Activated CD8-positive, alpha-beta memory T cell treated with anti-CD3 and anti-CD28 coated beads for 36 hours (primary cell): ENCODE measurements at regions not wholly inside any gene's neighbourhood (a gene's known extent, or its start where the extent isn't known, plus 50 kb on each side); places are given as distances from the start of the nearest gene placed in this dataset.
"Not testable (repeated sequence)": the region's sequence is repeated elsewhere in the genome, so short reads cannot be mapped to it uniquely, and the experiment has no call there.

Experiments
- CTCF ChIA-PET: fragments of 350-600 bp; sonication (Branson Sonifier 250); formaldehyde crosslinking; loops from one replicate; lab custom pipeline; 2021; ENCODE audit warnings: antibody characterized with exemption; lab: Charles Lee
- POLR2A ChIA-PET: fragments of 350-600 bp; sonication (Branson Sonifier 250); formaldehyde crosslinking; loops from one replicate; lab custom pipeline; 2021; ENCODE audit warnings: antibody characterized with exemption; lab: Charles Lee

DNA sequence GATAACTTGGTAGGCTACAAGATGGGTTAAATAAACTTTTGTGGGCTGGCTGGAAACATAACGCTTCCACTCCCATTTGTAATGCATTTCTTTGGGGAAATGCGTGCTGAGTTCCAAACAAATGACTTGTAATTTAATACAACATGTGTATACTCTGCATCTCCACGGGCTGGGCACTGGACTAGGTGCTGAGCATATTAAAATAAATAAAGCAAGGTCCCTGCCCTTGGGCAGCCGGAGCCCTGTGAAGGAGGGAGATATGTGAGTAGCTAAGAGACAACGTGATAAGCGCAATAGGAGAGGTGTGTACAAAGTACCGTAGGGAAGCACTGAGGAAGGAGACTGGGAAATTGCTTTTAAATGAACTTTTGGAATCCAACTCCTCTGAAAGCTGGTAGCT is 147.2 kb upstream of the RBPJ start:
- POLR2A ChIA-PET: no interaction called here
- CTCF ChIA-PET: no interaction called here

GRCh38 chr4:26174027-26174426 is 146.8 kb upstream of the RBPJ start:
- POLR2A ChIA-PET: no interaction called here

GRCh38 chr4:26175006-26175786 is 145.6 kb upstream of the RBPJ start:
- ChIA-PET CTCF (no interaction called here), POLR2A (interaction anchor here (0.7 kb wide), 1 partner anchor 163 kb away, joined by 3 read pairs; no protein-coding TSS in a partner anchor)

More at GRCh38 chr4:26174027-26174426, 146.8 kb upstream of the RBPJ start:
- CTCF ChIA-PET: no interaction called here

DNA sequence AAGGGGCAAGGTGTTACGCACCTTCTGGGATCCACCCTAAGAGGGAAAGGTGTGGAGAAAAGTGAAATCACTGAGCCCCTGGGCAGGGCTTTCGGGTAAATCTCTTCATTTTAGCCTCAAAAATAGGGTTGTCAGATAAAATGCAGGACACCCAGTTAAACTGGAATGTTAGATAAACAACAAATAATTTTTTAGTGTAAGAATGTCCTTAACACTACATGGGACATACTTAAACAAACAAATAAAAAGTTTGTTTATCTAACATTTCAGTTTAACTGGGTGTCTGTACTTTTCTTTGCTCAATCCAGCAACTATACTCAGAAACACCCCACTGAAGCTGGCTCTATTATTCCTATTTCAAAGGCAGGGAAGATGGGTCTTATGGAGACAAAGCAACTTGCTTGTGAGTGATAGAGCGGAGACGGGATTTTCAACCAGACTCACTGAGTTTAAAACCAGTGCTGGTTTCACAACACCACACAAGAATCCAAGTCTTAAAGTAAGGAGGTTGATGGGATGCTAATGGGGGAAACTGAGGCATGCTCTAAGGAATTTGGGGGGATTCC is 144.8 kb upstream of the RBPJ start:
- ChIA-PET CTCF (no interaction called here), POLR2A (no interaction called here)

DNA sequence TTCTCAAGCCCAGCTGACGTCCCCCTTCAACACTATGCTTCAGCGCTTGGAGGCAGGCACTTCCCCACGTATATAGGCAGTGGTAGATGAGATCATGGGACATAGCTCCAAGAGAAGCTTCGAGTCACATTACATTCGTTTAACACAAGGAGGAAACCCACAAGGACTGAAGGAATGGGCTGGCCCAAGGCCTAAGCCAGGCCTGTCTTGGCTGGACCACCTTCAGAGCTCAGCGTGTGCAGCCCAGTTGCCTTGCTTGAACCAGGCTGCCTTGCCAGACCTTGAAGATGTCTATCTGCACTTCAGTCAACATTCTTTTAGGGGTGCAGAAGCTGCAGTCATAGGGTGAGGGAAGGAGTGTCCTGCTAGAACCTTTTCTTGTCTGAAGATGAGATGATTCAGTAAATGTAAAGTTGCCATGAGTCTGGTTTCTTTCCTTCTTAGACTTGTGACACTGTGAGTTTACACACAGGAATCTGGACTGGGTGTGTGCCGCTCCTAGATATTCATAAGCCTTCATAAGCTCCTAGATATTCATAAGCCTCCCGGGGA is 144.1 kb upstream of the RBPJ start:
- POLR2A ChIA-PET: no interaction called here

GRCh38 chr4:26178854-26179253 is 142.0 kb upstream of the RBPJ start:
- CTCF ChIA-PET: interaction anchor here (1.1 kb wide), 1 partner anchor 15 kb away, joined by 3 read pairs; no protein-coding TSS in a partner anchor
- POLR2A ChIA-PET: no interaction called here

More for the DNA sequence above, 144.1 kb upstream of the RBPJ start:
- CTCF ChIA-PET: interaction anchor here (1.1 kb wide), 1 partner anchor 43 kb away, joined by 3 read pairs; no protein-coding TSS in a partner anchor

DNA sequence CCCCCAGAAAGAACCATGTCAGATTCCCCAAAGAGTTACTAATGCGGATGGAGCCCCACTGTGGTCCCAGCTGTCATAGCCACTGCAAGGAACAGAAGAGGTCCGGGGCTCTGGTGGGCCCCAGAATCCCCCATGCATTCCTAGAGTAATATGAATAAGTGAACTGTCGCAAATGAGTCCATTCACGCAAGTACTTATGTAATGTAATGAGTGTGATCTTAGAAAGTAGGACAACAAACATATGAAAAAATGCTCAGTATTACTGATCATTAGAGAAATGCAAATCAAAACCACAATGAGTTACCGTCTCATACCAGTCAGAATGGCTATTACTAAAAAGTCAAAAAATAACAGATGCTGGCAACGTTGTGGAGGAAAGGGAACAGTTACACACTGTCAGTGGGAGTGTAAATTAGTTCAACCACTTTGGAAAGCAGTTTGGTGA is 141.5 kb upstream of the RBPJ start:
- POLR2A ChIA-PET: no interaction called here
- CTCF ChIA-PET: interaction anchor here (1.1 kb wide), 1 partner anchor 15 kb away, joined by 3 read pairs; no protein-coding TSS in a partner anchor

- ChIA-PET CTCF (interaction anchor here (1.2 to 1.3 kb wide), 2 partner anchors 13 to 194 kb away, joined by 3 read pairs; no protein-coding TSS in a partner anchor), POLR2A (interaction anchor here (0.6 kb wide), 2 partner anchors 116 to 137 kb away, joined by 4 read pairs; no protein-coding TSS in a partner anchor)
Observed at GRCh38 chr4:26181616-26182015, 139.2 kb upstream of the RBPJ start.

DNA sequence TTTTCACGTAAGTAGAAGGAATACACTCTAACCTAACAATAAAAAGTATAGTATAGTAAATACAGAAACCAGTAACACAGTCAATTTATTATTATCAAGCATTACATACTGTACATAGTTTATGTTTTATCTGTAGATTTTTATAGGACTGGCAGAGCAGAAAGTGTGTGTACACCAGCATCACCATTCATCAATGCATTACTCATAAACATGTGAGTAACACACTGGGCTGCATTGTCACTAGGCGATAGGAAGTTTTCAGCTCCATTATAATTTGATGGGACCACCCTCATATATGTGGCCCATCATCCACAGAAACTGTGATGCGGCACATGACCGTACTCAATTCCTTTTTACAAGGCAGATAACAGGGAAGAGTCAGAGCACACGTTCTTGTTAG is 137.8 kb upstream of the RBPJ start:
- ChIA-PET CTCF (no interaction called here), POLR2A (no interaction called here)

- CTCF ChIA-PET: no interaction called here
- POLR2A ChIA-PET: no interaction called here
Observed at GRCh38 chr4:26185436-26185835, 135.4 kb upstream of the RBPJ start.

DNA sequence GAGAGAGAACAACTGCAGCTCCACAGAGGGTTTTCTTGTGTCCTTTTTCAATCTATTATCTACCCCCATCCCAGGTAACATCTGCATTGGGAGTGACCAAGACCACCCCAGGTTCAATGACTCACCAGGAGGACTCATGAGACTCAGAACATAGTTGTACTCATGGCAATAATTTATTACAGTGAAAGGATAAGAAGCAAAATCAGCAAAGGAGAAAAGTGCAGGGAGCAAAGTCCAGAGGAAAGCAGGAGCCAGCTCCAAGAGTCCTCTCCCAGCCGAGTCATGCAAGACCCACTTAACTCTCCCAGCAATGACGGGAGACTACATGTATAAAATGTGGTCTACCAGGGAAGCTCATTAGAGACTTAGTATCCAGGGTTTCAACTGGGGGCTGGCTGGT is 129.5 kb upstream of the RBPJ start:
- CTCF ChIA-PET: no interaction called here

GRCh38 chr4:26192899-26193869 is 127.6 kb upstream of the RBPJ start:
- ChIA-PET POLR2A (interaction anchor here (0.8 kb wide), 1 partner anchor 126 kb away, joined by 6 read pairs; no protein-coding TSS in a partner anchor), CTCF (interaction anchor here (0.5 to 1.3 kb wide), 5 partner anchors 14 to 814 kb away, joined by 3 read pairs; no protein-coding TSS in a partner anchor)

More for the DNA sequence above, 129.5 kb upstream of the RBPJ start:
- POLR2A ChIA-PET: no interaction called here

DNA sequence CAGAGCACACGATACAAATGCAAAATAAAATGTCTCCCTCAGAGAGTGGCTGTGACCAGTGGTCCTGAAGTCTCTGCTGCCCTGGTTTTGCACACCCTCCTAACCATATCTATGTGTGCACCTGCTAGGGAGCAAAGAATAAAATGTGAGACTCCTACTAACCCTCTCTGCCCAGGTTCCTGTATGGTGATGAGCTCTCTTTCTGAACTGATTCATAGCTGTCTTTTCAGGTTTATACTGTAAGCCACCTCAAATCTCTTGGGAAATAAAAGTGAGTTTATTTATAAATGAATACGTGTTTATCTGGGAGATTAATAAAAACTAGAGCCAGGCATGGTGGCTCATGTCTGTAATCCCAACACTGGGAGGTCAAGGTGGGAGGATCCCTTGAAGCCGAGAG is 126.0 kb upstream of the RBPJ start:
- ChIA-PET POLR2A (interaction anchor here (1.4 kb wide), 1 partner anchor 125 kb away, joined by 8 read pairs; no protein-coding TSS in a partner anchor), CTCF (interaction anchor here (0.6 to 1.5 kb wide), 4 partner anchors 13 to 135 kb away, joined by 3 to 5 read pairs (median 3); no protein-coding TSS in a partner anchor)

DNA sequence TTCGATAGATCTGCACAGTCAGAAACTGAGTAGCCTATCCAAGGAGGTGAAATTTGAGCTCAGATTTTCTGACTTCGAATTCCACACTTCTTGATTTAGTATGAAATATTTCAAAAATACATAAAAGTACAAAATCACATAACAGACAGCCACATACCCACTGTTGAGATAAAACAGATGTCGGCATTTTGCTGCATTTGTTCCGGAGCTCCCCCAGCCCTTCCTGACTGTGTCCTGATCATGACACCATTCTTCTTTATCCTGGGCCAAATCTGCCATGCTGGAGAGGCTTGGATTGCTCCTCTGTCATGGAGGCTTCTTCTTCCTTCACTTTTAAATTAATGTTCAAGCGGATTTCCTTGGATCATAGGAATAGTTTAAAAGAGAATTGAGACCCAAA is 124.2 kb upstream of the RBPJ start:
- POLR2A ChIA-PET: interaction anchor here (0.9 kb wide), 1 partner anchor 123 kb away, joined by 11 read pairs; no protein-coding TSS in a partner anchor
- CTCF ChIA-PET: interaction anchor here (1.2 kb wide), 1 partner anchor 73 kb away, joined by 4 read pairs; no protein-coding TSS in a partner anchor

DNA sequence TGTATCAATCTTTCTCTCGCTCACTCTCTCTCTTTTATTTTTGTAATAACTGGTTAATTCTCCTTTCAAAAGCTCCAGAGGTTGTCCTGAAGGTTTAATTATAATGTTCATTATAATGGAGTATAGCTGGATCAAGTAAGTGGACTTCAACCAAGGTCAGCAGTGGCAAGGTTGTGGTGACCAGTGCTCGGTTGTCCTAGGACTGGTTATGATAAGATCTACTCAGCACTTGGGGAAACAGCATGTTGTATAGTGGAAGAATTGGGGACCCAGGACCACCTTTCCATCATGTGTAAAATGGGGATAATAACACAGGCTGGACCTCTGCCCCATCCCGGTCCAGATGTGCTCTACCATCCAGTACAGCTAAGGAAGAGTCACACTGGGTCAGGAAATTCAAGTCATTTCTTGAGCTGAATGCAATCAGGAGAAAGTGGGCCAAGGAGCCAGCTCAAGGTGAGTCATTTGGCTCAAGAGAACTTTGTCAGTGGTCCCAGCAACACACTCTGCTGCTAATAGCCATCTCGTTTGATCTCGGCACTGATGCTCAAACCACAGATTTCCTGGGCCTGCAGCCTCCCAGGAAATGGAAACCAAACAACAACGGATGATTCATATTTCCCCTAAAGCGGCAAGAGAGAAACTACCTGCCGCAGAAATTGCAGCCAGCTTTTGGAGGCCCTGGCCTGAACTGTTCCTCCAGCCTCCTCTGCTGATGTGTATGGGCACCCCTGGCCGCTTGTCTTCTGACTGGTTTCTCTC is 123.6 kb upstream of the RBPJ start:
- ChIA-PET POLR2A (interaction anchor here (0.9 kb wide), 1 partner anchor 122 kb away, joined by 11 read pairs; no protein-coding TSS in a partner anchor), CTCF (interaction anchor here (1.2 kb wide), 1 partner anchor 74 kb away, joined by 4 read pairs; no protein-coding TSS in a partner anchor)

DNA sequence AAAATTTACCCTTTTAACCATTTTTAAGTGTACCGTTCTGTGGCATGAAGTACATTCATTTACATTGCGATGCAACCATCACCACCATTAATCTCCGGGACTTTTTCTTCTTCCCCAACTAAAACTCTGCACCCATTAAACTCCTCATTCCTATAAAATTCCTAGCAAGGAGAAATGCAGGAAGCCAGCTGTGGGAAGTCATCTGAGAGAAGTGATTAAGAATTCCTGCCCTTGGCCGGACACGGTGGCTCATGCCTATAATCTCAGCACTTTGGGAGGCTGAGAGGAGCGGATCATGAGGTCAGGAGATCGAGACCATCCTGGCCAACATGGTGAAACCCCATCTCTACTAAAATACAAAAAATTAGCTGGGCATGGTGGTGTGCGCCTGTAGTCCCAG is 121.9 kb upstream of the RBPJ start:
- POLR2A ChIA-PET, CTCF ChIA-PET: not testable (repeated sequence)

DNA sequence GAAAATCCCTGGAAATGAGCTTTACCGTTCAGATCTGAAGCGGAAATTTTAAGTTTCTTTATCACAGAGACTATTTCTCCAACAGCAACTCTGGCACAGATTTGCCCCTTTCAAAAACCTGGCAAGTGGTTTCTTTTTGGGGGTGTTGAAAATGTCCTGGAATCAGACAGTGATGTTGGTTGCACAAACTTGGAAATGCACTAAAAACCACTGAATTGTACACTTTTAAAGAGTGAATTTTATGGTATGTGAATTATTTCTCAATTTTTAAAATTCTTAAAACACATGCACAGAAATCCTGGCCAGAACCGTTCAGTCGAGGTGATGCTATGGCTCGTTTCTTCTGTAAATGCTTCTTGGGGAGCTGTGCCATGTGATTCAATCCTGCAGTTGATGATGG is 121.2 kb upstream of the RBPJ start:
- CTCF ChIA-PET: no interaction called here
- POLR2A ChIA-PET: no interaction called here

- ChIA-PET POLR2A (no interaction called here), CTCF (interaction anchor here (1.3 kb wide), 1 partner anchor 131 kb away, joined by 3 read pairs; no protein-coding TSS in a partner anchor)
Observed at GRCh38 chr4:26201120-26201519, 119.7 kb upstream of the RBPJ start.
